Activated T-helper 1 cell treated with anti-CD3 and anti-CD28 coated beads, Interleukin-12 subunit alpha, Interleukin-12 subunit beta, Interleukin-2, Interleukin-4 antibody, amounts not matched to agents 30 ng/mL and 10 ng/mL and 1 ng/mL, durations not matched to agents 14 hours and 24 hours and 36 hours (primary cell): ENCODE measurements at regions not wholly inside any gene's neighbourhood (a gene's known extent, or its start where the extent isn't known, plus 50 kb on each side); places are given as distances from the start of the nearest gene placed in this dataset.
"Not testable (repeated sequence)": the region's sequence is repeated elsewhere in the genome, so short reads cannot be mapped to it uniquely, and the experiment has no call there.

Source experiments
- DNase-seq: peaks from one replicate; pipeline ENCODE4 v3.0.0; 2021; ENCODE audit warnings: low spot score
- H3K27ac Mint-ChIP-seq: one replicate; pipeline ENCODE4 v1.8.0; 2021; ENCODE audit warnings: mild to moderate bottlenecking, mixed read lengths
- H3K27me3 Mint-ChIP-seq: one replicate; pipeline ENCODE4 v1.8.0; 2022; ENCODE audit warnings: mild to moderate bottlenecking, moderate library complexity, mixed read lengths; ENCODE audit not compliant: insufficient read depth
- H3K36me3 Mint-ChIP-seq: one replicate; pipeline ENCODE4 v1.8.0; 2021; ENCODE audit warnings: low read depth, mixed read lengths
- H3K4me1 Mint-ChIP-seq: one replicate; pipeline ENCODE4 v1.8.0; 2021; ENCODE audit warnings: low read depth, mixed read lengths
- H3K4me3 Mint-ChIP-seq: one replicate; pipeline ENCODE4 v1.8.0; 2021; ENCODE audit warnings: mild to moderate bottlenecking, moderate library complexity, mixed read lengths
- H3K9me3 Mint-ChIP-seq: one replicate; pipeline ENCODE4 v1.8.0; 2021; ENCODE audit warnings: mixed read lengths
- intact Hi-C: fragments of 100-400 bp; cut with micrococcal nuclease; formaldehyde crosslinking; loops from one replicate; pipeline ENCODE4 v1.15.1; 2024

DNA sequence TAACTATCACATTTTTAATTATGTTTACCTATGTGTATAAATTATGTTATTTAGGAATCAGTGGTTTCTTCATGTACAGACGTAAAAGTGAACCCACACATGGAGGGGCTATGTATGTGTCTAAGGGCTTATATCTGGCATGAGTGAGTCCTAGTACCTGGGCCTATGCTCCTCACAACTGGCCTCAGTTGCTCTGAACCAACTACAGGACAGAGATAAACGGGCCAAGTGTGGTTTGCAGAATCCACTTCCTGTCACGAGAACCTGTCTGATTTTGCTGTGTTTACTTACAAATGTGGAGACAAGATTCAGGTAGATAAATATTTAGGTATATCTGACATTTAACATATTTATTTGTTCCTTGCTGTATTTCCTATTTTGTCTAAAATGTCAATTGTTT, 562.5 kb downstream of the TMEM121 start:
- H3K9me3 Mint-ChIP-seq, H3K4me3 Mint-ChIP-seq, DNase-seq, H3K27ac Mint-ChIP-seq, intact Hi-C loops, H3K36me3 Mint-ChIP-seq: not testable (repeated sequence)
- Mint-ChIP-seq H3K27me3 (peaks cover 16% of the 10 kb centered on the region), H3K4me1 (peaks cover 38% of the 10 kb centered on the region)

GRCh38 chr14:106094654-106095189, 568.3 kb downstream of the TMEM121 start:
- peaks cover 7% of the 10 kb centered on the region for H3K4me1 Mint-ChIP-seq
- no peaks in the 10 kb centered on the region for H3K9me3 Mint-ChIP-seq
- H3K36me3 Mint-ChIP-seq: no peaks in the 10 kb centered on the region
- peak; percentile 79 for DNase-seq
- peaks cover 27% of the 10 kb centered on the region for H3K27me3 Mint-ChIP-seq
- intact Hi-C loops: loop anchor here (2.0 kb wide), 2 partner anchors 24 to 50 kb away; no protein-coding TSS in a partner anchor
- H3K27ac Mint-ChIP-seq: no peak overlapping the region
- H3K4me3 Mint-ChIP-seq: no peak overlapping the region

- H3K27me3 Mint-ChIP-seq: peaks cover 37% of the 10 kb centered on the region
- H3K4me3 Mint-ChIP-seq: no peak overlapping the region
- H3K9me3 Mint-ChIP-seq: no peaks in the 10 kb centered on the region
- intact Hi-C loops: no loop called here
- no peaks in the 10 kb centered on the region for H3K36me3 Mint-ChIP-seq
- no peak for DNase-seq
- no peak overlapping the region for H3K27ac Mint-ChIP-seq
- H3K4me1 Mint-ChIP-seq: no peaks in the 10 kb centered on the region
Measured at GRCh38 chr14:106107703-106108102, 581.3 kb downstream of the TMEM121 start.

- Mint-ChIP-seq H3K4me1 (no peaks in the 10 kb centered on the region), H3K27ac (no peak overlapping the region), H3K9me3 (no peaks in the 10 kb centered on the region), H3K36me3 (no peaks in the 10 kb centered on the region), H3K4me3 (no peak overlapping the region), H3K27me3 (peaks cover 25% of the 10 kb centered on the region)
- intact Hi-C loops: no loop called here
- DNase-seq: no peak
Measured at GRCh38 chr14:106109337-106109736, 583.0 kb downstream of the TMEM121 start.

DNA sequence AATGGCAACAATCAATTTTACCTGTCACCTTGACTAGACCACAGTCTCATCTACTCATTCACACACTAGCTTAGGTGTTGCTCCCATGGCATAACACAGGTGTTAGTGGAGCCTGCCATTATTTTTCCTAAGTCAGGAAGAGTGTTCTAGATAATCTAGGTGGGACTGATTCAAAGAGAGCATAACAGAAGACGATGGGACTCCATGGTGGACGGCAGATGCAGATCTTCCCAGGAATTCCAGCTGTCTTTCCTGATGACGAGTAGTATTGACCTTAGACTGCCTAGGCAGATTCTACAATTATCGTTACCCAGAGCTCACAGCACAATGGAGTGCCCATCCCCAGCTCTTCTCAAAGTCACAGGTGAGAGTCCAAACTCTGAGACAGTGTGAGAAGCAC, 589.0 kb downstream of the TMEM121 start:
- no peaks in the 10 kb centered on the region for H3K9me3 Mint-ChIP-seq
- intact Hi-C loops: no loop called here
- H3K36me3 Mint-ChIP-seq: no peaks in the 10 kb centered on the region
- no peak overlapping the region for H3K4me3 Mint-ChIP-seq
- peaks cover 31% of the 10 kb centered on the region for H3K27me3 Mint-ChIP-seq
- DNase-seq: no peak
- H3K27ac Mint-ChIP-seq: no peak overlapping the region
- peaks cover 17% of the 10 kb centered on the region for H3K4me1 Mint-ChIP-seq

GRCh38 chr14:106116339-106116930, 590.1 kb downstream of the TMEM121 start:
- peaks cover 17% of the 10 kb centered on the region for H3K4me1 Mint-ChIP-seq
- H3K27ac Mint-ChIP-seq, intact Hi-C loops: not testable (repeated sequence)

GRCh38 chr14:106120101-106120500, 593.7 kb downstream of the TMEM121 start:
- intact Hi-C loops: no loop called here
- Mint-ChIP-seq H3K9me3 (no peaks in the 10 kb centered on the region), H3K4me3 (no peak overlapping the region), H3K36me3 (no peaks in the 10 kb centered on the region), H3K4me1 (peaks cover 17% of the 10 kb centered on the region), H3K27me3 (peaks cover 45% of the 10 kb centered on the region), H3K27ac (no peak overlapping the region)
- no peak for DNase-seq

More at GRCh38 chr14:106116339-106116930, 590.1 kb downstream of the TMEM121 start:
- DNase-seq: peak; percentile 21
- H3K27me3 Mint-ChIP-seq: peaks cover 42% of the 10 kb centered on the region
- H3K36me3 Mint-ChIP-seq, H3K9me3 Mint-ChIP-seq, H3K4me3 Mint-ChIP-seq: not testable (repeated sequence)

GRCh38 chr14:106129274-106129673, 602.9 kb downstream of the TMEM121 start:
- no peaks in the 10 kb centered on the region for H3K9me3 Mint-ChIP-seq
- intact Hi-C loops: no loop called here
- no peak overlapping the region for H3K4me3 Mint-ChIP-seq
- peaks cover 26% of the 10 kb centered on the region for H3K27me3 Mint-ChIP-seq
- peaks cover 5% of the 10 kb centered on the region for H3K4me1 Mint-ChIP-seq
- no peak for DNase-seq
- H3K27ac Mint-ChIP-seq: no peak overlapping the region
- H3K36me3 Mint-ChIP-seq: no peaks in the 10 kb centered on the region

DNA sequence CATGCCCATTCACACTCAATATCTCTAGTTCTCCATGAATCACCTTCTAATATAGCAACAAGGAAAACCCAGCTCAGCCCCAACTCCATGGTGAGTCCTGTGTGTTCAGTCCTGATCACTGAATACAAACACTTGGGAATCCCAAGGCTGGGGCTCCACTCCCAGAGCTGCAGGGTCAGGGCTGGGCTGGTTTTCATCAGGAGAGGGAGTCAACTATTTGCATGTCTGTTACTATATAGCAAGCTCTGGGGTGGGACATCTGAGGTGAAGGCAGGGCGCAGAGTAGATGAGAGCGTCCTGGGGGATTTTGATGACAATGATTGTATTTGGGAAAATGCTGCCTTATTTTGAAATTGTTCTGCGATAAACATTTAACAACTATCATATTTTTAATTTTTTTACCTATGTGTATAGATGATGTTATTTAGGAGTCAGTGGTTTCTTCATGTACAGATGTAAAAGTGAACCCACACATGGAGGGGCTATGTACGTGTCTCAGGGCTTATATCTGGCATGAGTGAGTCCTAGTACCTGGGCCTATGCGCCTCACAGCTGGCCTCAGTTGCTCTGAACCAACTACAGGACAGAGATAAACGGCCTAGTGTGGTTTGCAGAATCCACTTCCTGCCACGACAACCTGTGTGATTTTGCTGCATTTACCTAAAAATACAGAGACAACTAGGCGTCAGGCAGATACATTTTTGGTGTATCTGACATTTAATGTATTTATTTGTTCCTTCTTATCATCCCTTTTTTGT, 603.7 kb downstream of the TMEM121 start:
- H3K27ac Mint-ChIP-seq, H3K4me1 Mint-ChIP-seq, H3K4me3 Mint-ChIP-seq, intact Hi-C loops, H3K36me3 Mint-ChIP-seq, H3K9me3 Mint-ChIP-seq, DNase-seq: not testable (repeated sequence)
- H3K27me3 Mint-ChIP-seq: peaks cover 34% of the 10 kb centered on the region

DNA sequence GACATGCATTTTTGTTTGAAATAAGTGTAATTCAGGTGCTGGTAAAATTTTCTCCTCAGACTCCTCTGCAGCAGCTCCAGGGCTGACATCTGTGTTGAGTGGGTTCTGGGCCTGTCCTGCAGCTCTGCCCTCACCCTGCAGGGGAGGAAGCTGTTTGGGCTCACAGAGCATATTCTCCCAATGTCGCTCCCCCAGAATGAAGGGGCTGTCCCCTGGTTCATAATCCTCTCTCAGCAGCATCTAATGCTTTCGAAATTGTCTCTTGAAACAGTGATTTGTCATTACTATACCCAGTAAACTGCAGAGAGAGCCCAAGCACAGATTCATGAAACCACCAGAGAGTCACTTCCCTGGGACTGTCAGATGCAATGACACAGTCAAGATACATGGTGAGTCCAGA, 606.7 kb downstream of the TMEM121 start:
- H3K4me3 Mint-ChIP-seq, DNase-seq, H3K4me1 Mint-ChIP-seq, H3K27ac Mint-ChIP-seq, intact Hi-C loops, H3K9me3 Mint-ChIP-seq, H3K36me3 Mint-ChIP-seq: not testable (repeated sequence)
- peaks cover 29% of the 10 kb centered on the region for H3K27me3 Mint-ChIP-seq

DNA sequence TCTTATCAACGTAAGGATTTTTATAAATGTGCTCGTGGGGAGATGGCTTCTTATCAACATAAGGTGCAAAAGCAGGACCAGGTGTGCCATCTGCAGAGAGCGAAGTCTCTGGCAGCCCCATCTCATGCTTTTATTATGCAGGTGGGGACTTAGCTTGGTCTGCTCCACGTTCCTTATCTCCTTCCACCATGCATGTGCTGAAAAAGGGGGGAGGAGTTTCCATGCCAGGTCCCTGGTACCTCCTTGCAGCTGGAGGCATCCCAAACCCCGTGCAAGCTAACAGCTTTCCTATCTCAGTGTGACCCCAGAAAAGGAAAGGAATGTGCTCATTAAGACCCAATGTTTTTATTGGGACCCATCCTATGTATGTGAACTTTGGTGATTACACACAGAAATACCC, 608.5 kb downstream of the TMEM121 start:
- H3K4me1 Mint-ChIP-seq: no peaks in the 10 kb centered on the region
- intact Hi-C loops: no loop called here

GRCh38 chr14:106141242-106142220, 615.1 kb downstream of the TMEM121 start:
- DNase-seq: peak; percentile 29
- H3K4me3 Mint-ChIP-seq: no peak overlapping the region
- H3K36me3 Mint-ChIP-seq: no peaks in the 10 kb centered on the region
- intact Hi-C loops: no loop called here
- H3K9me3 Mint-ChIP-seq: no peaks in the 10 kb centered on the region
- H3K27ac Mint-ChIP-seq: peak overlapping the region; percentile 9
- peaks cover 18% of the 10 kb centered on the region for H3K27me3 Mint-ChIP-seq
- peaks cover 11% of the 10 kb centered on the region for H3K4me1 Mint-ChIP-seq

More for the DNA sequence above, 608.5 kb downstream of the TMEM121 start:
- Mint-ChIP-seq H3K36me3 (no peaks in the 10 kb centered on the region), H3K9me3 (no peaks in the 10 kb centered on the region), H3K4me3 (no peak overlapping the region), H3K27me3 (peaks cover 31% of the 10 kb centered on the region), H3K27ac (no peak overlapping the region)
- no peak for DNase-seq
